GM18907 (cell line): ENCODE measurements at regions not wholly inside any gene's neighbourhood (a gene's known extent, or its start where the extent isn't known, plus 50 kb on each side); places are given as distances from the start of the nearest gene placed in this dataset.
"Not testable (repeated sequence)": the region's sequence is repeated elsewhere in the genome, so short reads cannot be mapped to it uniquely, and the experiment has no call there.

Experiments
- ATAC-seq: cut with Tn5 transposase; IDR thresholded peaks from one replicate; pipeline ENCODE4 v1.9.1; 2021; ENCODE audit warnings: mild to moderate bottlenecking, moderate library complexity; ENCODE audit not compliant: unreplicated experiment

DNA sequence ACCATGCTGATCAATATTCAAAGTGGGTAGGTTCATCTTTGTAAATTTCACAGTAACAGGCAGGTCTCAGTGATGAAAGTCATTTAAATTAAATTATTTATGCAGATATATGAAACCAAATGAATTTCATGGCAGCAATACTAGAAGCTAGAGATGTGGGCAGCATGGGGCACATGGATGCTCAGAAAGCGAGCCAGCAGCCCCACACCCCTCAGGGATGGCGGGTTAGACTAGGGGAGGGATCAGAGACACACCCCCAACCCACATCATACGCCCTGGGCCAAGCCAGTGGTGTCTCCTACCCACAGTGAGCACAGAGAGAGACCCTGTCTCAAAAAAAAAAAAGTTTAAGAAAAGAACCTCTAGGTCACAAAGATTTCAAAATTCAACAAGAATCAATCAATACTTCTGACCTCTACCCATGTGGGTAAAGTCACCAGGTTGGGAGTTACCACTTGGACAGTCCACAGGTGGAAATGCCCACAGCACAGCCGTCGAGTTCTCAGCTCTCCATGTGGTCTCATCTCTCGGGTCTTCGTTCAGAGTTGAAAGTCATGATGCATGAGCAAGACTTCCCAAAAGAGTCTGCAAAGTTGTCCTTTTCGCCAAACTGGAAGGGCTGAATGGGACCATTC lies 79.3 kb upstream of the PPP2R2D start:
- ATAC-seq = no peak

DNA sequence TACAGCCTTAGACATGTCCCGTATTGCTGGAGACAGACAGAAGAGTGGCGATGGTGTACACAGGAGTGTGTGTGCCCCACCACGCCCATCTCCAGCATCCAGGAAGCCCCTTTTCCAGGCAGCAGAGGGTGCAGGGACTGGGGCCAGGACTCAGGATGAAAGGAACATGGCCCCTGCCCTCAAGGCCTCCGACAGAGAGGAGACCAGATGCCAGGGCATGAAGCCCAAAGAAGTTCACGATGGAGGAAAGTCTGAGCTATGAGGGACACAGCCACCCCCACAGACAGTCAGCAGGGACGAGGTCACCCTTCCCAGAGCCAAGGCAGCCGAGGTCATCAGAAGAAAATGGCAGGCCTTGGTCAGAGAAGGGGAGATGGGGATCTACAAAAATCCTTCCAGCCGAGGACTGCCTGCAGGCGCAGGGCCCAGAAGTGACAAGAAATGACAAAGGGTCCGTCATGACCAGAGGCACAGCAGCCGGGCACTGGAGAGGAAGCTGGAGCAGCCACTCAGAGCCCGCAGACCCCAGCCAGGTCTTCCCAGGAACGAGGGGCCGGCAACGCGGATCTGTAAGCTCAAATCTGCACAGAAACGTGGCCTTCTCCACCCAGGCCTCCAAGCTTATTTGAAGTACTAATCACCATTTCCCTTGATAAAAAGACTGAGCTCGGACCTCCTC lies 78.7 kb upstream of the PPP2R2D start:
- no peak for ATAC-seq

DNA sequence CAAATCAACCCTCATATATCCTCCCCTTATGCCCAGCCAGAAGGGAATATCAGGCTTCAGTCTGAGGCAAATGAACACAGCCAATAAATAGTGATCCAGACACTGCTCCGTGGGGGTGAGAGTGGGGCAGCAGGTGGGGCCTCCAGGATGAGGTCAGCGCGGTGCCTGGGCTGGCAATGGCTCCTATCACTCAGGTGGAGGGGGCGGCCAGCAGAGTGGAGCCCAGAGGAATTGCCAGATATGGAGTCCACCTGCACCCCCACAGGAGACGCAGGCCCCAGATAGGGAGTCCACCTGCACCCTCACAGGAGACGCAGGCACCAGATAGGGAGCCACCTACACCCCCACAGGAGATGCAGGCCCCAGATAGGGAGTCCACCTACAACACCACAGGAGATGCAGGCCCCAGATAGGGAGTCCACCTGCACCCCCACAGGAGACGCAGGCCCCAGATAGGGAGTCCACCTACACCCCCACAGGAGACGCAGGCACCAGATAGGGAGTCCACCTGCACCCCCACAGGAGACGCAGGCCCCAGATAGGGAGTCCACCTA lies 78.0 kb upstream of the PPP2R2D start:
- ATAC-seq = no peak

DNA sequence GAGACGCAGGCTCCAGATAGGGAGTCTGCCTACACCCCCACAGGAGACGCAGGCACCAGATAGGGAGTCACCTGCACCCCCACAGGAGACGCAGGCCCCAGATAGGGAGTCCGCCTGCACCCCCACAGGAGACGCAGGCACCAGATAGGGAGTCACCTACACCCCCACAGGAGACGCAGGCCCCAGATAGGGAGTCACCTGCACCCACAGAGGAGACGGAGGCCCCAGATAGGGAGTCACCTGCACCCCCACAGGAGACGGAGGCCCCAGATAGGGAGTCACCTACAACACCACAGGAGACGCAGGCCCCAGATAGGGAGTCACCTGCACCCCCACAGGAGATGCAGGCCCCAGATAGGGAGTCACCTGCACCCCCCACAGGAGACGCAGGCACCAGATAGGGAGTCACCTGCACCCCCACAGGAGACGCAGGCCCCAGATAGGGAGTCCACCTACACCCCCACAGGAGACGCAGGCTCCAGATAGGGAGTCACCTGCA lies 77.2 kb upstream of the PPP2R2D start:
- ATAC-seq = not testable (repeated sequence)

DNA sequence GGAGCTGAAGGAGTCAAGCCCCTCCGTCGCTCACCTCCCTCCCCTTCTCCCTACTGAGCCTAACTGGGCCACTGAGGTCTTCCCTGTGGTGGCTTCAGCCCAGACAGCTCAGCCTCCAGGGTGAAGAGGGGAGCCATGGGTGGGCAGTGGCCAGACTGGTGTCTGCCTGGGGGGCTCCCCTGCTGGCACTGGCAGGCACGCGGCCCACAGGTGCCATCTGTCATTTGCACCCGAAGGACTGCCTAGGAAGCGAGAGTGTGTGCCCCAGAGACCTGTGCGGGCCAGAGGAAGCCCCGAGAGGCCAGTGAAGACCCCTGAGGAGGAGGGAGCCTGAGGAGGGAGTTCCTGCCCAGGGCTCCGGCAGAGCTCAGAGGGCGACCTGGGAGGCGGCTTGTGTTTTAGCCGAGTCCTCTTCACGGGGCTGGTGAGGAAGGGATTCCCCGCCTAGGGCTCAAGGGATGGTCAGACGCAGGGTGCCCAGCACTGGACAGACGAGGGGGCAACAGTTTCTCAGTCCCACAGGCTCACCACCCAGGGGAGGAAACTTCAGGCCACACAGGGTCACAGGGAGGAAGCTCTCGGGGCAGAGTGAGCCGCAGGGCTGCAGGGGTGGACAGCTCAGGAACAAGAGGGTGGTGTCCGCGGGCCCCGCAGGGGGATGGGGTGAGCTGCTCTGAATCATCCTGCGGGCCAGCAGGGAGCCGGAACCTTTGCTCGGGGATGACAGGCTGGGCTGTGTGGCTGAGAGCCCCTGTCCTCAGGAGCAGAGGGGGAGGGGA lies 76.2 kb upstream of the PPP2R2D start:
- no peak for ATAC-seq

DNA sequence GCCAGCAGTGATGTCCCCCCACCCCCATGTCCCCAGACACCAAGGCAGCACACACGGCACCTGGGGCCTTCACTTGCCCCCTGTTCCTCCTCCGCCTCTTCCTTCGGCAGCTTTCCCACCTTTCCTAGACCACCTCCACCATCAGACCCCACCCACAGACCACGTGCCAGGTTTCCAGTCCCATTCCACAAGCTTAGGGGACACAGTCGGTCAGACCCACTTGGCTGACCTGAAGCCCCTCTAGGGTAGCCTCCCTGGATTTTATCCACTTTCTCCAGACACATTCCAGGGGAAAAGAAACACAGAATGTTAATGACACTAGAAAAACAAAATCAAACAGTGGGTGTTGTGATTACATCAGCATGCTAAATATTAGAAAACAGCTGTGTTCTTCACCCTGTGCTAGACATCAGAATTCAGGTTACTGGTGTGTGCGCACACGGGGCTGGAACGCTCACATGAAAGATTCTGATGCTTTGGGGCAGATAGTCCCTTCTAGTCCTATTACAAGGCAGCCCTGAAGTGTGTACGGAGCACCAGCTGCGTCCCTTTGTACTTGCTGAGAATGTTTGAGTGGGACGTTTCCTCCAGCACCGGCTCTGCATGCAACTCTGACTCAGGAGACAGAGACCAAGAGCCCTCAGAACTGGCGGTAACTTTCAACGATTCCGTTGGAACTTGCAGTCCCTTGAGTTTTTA lies 75.5 kb upstream of the PPP2R2D start:
- no peak for ATAC-seq

DNA sequence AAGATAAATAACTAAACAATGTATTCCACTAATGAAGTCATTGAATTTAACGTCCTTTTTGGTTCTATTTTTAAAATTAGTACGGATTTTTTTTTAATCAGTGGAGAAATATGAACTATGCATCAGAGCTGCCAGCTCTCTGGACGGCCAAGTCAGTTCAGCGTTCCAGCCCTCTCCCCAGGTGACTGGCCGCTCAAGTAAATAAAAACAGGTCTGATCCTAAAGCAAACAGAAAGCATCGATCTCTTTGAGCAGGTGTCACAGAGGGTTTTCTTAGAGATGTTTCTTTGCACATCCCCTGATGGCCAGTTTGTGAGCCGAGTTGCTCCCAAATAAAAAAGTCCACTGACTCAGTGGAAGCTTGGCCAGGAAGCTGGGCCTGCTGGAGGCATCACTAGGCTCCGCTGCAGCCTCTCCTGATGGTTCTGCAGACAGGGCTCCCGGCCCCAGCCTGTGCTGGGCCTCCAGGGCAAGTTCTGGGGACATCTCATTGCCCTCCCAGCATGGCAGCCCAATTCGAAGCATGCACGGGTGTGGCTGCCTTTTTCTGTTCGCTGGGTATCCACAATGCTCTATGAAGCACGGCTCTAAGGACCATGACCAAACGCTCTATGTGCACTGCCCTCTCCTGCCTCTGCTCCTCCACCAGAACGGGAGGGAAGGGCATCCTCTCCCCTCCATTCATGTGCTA lies 74.7 kb upstream of the PPP2R2D start:
- ATAC-seq = no peak

DNA sequence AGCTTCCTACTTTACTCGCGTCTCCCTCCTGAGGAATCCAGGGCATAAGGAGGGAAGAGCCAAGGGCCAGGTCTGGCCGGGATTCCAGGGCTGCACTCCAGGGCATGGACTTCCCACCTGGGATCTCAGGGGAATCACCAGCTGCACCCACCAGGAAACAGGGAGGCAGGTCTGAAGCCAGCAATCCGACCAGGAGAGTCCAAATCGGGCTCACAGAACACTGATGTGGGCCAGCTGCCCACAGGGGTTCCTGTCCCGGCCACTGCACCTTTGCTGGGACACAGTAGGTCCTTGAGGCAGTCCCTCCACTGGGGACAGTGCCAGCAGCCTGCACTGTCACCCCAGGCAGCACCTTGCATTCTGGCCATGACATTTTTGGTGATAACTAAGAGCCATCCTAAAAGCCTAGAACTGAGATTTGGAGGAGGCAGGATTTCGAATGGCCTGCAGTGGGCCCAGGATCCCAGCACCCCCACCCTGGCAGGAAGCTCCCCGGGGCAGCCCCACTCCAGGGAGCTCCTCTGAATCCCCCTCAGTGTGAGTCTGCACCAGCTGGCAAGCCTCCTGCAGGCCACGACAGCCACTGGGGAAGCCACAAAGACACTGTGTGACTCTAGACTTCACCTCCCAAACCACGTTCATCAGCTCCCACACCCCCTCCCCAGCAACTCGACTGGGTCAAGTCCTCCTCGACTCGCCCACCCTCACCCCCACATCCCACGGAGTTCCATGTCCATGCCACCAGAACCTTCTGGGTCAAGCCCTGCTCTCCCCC lies 71.5 kb upstream of the PPP2R2D start:
- no peak for ATAC-seq

DNA sequence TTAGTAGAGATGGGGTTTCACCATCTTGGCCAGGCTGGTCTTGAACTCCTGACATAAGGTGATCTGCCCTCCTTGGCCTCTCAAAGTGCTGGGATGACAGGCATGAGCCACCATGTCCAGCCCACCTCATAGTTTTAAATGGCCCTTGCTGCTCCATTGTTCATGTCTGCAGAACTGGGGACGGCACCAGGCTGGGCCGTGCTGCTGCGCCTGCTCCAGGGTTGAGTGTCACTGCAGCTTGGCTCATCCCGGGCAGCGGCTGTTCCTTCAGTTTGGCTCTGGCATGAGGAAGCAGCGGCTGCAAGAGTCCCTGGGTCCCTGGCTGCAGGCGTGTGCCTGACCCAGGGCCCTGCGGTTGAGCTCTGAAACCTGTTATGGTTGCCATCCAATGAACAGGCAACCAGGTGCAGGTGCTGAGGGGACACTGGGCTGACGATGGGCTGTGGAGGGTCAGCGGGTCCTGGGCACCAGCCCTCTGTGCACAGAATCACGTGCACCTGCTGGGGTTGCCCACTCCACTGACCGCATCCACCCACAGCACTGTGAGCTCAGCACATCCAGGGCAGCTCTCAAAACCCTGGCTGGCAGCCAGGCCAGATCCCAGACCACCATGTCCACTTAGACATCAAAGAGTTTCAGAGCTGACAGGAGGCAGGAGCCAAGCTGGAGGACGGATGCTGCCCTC lies 70.2 kb upstream of the PPP2R2D start:
- ATAC-seq = no peak

DNA sequence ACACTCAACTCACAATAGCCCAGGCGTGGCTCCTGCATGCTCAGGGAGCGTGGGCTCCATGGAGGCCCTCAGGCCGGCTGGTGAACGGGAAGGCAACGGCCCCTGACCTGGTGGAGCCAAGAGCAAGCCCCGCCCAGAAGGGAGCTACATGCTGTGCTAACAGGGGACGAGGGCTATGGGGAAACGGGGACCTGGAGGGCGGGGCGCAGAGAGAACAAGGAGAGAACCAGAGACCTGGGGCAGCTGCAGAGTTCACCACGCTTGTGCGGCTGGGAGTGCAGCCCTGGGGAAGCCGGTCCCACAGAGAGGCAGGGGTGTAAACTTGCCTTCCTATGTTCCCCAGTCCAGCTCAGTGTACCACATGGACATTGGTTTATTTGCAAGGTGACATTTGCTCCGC lies 69.2 kb upstream of the PPP2R2D start:
- ATAC-seq = no peak

DNA sequence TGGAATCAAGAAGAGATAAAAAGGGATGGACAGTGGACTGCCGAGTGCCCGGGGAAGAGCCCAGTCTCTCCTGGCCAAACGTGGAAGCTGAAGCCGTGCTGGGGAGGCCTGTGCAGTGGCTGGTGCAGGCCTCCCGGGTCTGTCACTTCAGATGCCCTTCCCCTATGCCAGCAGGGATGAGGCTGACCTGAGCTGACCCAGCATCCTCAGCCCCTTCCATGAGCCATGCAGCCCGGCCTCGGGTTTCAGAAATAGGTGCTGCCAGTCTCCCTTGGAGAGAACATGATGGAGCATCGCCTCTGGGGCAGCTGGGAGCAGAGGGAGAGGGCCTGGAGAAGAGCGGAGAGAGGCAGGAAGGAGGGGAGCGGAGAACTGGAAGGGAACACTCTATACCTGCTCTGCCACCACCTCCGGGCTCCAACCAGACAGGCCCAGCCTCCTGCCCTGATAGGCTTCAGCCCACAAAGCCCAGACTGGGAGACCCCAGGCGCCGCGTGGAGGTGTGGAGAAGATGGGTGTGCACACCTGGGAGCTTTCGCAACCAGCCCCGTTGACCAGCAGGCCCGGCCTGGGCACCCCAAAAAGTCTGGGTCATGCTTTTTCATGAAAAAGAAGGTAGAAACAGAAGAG lies 68.6 kb upstream of the PPP2R2D start:
- no peak for ATAC-seq

DNA sequence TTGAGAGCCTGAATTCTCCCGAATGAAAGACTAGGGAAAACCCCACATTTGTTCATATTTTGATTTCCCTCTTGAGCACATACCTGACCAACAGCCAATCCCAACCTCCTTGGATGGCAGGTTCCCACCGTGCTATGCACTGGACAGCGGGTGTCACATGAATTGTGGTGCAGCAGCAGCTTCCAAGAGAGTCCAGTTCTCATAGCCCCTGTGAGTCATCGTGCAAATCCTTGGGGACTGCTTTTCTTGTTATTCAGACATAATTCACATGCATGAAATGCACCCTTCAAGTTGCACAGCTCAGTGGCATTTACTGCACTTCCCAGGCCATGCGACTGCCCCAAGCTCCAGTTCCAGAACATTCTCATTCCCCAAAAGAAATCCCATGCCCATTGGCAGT lies 67.8 kb upstream of the PPP2R2D start:
- no peak for ATAC-seq

DNA sequence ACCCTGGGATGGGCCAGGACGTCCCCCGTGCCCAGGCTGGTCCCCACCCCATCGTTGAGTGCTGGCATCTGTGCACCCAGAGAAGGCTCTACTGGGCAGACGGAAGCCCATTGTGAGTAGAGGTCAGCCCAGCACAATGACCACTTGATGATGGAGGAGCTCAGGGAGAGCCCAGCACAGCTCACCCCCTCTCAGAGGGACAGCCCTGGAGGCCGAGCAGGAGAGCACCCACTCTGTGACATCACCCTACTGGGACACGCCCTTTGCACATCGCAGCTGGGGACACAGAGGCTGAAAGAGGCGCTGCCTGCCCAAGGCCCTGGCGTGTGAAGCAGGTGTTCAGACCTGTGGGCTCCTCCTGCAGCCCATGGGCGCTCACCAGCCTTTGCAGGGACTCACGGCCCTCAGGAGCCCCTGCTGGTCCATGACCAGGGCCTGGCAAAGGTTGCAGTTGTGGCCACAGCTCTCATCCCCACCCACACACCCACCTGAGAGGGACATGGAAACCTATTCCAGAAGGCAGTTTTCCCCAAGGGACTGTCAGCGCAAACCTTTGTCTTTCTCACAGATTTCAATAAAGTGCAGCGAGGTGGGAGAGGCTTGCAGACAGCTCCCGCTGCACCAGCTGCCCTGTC lies 67.2 kb upstream of the PPP2R2D start:
- no peak for ATAC-seq

DNA sequence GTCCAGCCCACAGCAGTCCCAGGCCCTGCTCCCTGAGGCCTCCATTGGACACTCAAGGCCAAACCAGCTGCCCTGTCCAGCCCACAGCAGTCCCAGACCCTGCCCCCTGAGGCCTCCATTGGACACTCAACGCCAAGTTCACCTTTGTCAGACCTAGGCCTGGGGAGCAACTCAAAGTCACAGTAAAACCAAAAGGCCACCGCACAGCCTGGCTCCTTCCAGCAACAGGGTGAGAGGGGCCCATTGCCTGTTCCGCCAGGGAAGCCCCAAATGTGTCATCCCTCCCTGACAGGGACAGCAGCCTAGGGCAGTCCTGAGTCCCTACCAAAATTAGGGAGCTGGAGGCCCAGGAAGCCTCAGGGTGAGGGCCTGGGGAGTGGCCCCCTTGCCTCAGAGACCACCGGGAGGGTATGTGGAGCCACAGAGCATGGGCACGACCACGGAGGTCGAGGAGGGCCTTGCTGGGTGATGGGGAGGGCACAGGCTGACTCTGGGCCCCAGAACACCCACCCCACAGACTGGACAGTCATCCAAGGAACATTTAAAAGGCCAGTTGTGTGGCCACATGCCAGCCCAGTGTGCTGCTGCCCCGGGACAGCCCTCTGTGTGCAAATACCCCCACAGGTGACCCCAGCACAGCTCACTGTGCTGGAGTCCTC lies 66.5 kb upstream of the PPP2R2D start:
- ATAC-seq = no peak

DNA sequence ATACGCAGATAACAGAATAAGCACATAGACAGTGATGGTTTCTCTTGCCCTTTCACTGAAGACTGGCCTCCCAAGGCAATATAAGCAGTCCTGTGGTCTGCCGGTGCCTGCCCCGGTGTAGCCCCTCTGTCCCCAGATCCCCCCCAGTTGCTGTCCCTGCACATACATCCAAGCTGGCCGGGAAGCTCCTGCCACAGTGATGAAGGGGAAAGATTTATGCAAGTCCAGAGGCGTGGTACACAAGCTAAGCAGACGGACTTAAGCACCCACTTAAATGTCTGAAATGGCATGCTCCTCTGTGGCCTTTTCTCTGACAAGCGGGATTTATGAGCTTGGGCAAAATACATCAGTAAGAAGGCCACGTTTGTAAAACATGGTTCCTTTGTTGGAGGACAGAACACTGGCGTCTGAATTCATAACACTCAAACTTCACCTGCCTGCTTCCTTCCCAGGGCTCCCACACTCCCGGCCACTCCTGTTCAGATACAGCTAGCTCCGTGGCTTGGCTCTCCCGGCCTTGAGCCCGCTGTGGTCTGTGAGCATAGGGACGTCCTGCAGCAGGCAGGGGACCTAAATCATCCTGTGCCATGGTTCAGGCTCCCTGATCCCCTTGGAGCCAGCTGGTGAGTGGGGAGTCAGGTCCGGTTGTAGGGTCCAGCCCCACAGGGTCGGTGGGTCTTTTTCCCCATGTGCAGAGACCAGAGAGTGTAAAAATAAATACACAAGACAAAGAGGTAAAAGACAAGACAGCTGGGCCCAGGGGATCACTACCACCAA lies 61.7 kb upstream of the PPP2R2D start:
- no peak for ATAC-seq

DNA sequence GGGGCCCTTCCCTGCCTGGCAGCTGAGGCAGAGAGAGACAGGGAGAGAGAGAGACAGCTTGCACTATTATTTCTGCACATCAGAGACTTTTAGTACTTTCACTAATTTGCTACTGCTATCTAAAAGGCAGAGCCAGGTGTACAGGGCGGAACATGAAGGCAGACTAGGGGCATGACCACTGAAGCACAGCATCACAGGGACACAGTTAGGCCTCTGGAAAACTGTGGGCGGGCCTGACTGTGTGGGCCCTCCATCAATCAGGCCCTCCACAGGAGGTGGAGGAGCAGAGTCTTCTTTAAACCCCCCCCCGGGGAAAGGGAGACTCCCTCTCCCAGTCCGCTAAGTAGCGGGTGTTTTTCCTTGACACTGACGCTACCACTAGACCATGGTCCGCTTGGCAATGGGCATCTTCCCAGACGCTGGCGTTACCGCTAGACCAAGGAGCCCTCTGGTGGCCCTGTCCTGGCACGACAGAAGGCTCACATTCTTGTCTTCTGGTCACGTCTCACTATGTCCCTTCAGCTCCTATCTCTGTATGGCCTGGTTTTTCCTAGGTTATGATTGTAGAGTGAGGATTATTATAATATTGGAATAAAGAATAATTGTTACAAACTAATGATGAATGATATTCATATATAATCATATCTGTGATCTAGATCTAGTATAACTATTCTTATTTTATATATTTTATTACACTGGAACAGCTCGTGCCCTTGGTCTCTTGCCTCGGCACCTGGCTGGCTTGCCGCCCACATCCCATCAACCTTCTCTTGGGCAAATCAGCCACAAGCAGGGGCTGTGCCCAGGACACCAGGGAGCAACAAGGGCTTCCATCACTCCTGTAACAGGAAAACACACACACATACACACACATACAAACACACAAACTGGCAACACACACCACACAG lies 60.7 kb upstream of the PPP2R2D start:
- ATAC-seq = not testable (repeated sequence)
